H9 (cell line): ENCODE measurements at regions not wholly inside any gene's neighbourhood (a gene's known extent, or its start where the extent isn't known, plus 50 kb on each side); places are given as distances from the start of the nearest gene placed in this dataset.

Experiments
- DNase-seq: peaks from one replicate; pipeline ENCODE4 v3.0.0-alpha.2; 2017
- H2AFZ ChIP-seq: one replicate; pipeline ENCODE4 v1.6.1; 2013; ENCODE audit warnings: mild to moderate bottlenecking, low read length, control low read depth, moderate library complexity
- H2AK5ac ChIP-seq: 2 replicates; pipeline ENCODE4 v1.6.1; 2013; ENCODE audit warnings: low read length, control low read depth, mixed read lengths; ENCODE audit not compliant: insufficient read length
- H2BK120ac ChIP-seq: one replicate; pipeline ENCODE4 v1.6.1; 2013; ENCODE audit warnings: low read depth, mild to moderate bottlenecking, low read length, control low read depth, inconsistent platforms; ENCODE audit not compliant: poor library complexity, severe bottlenecking
- H2BK12ac ChIP-seq: 2 replicates; pipeline ENCODE4 v1.6.1; 2013; ENCODE audit warnings: low read length, control low read depth, mixed read lengths, low read depth; ENCODE audit not compliant: insufficient read length
- H2BK15ac ChIP-seq: 2 replicates; pipeline ENCODE4 v1.6.1; 2013; ENCODE audit warnings: low read depth, low read length, control low read depth
- H2BK20ac ChIP-seq: one replicate; pipeline ENCODE4 v1.6.1; 2013; ENCODE audit warnings: low read depth, mild to moderate bottlenecking, low read length, control low read depth, inconsistent platforms; ENCODE audit not compliant: poor library complexity, severe bottlenecking
- H2BK5ac ChIP-seq: 2 replicates; pipeline ENCODE4 v1.6.1; 2013; ENCODE audit warnings: low read length, control low read depth, mixed read lengths; ENCODE audit not compliant: insufficient read length
- H3K14ac ChIP-seq: 2 replicates; pipeline ENCODE4 v1.6.1; 2013; ENCODE audit warnings: low read length, control low read depth; ENCODE audit not compliant: insufficient read depth
- H3K18ac ChIP-seq: 2 replicates; pipeline ENCODE4 v1.6.1; 2013; ENCODE audit warnings: low read depth, mild to moderate bottlenecking, mixed read lengths, low read length, control low read depth; ENCODE audit not compliant: insufficient read length
- H3K23ac ChIP-seq: 2 replicates; pipeline ENCODE4 v1.6.1; 2013; ENCODE audit warnings: low read length, control low read depth, mixed read lengths, low read depth; ENCODE audit not compliant: insufficient read length
- H3K23me2 ChIP-seq: 2 replicates; pipeline ENCODE4 v1.6.1; 2013; ENCODE audit warnings: low read depth, mild to moderate bottlenecking, mixed read lengths, low read length, control low read depth; ENCODE audit not compliant: insufficient read length, poor library complexity, severe bottlenecking
- H3K27ac ChIP-seq: 2 replicates; pipeline ENCODE4 v1.5.1; 2013; ENCODE audit warnings: low read length, control low read depth, mixed read lengths, low read depth; ENCODE audit not compliant: insufficient read length
- H3K27me3 ChIP-seq: 2 replicates; pipeline ENCODE4 v1.6.1; 2013; ENCODE audit warnings: low read length, control low read depth, inconsistent platforms; ENCODE audit not compliant: insufficient read depth
- H3K4ac ChIP-seq: 2 replicates; pipeline ENCODE4 v1.6.1; 2013; ENCODE audit warnings: low read depth, mild to moderate bottlenecking, control low read depth, inconsistent platforms, low read length, moderate library complexity
- H3K4me1 ChIP-seq: 2 replicates; pipeline ENCODE4 v1.6.1; 2013; ENCODE audit warnings: low read length, control low read depth, inconsistent platforms; ENCODE audit not compliant: insufficient read depth
- H3K4me2 ChIP-seq: 2 replicates; pipeline ENCODE4 v1.6.1; 2013; ENCODE audit warnings: low read length, control low read depth, mixed read lengths; ENCODE audit not compliant: insufficient read length, insufficient read depth
- H3K56ac ChIP-seq: 2 replicates; pipeline ENCODE4 v1.6.1; 2013; ENCODE audit warnings: low read depth, mild to moderate bottlenecking, mixed read lengths, low read length, control low read depth; ENCODE audit not compliant: insufficient read length
- H3K79me1 ChIP-seq: 2 replicates; pipeline ENCODE4 v1.6.1; 2013; ENCODE audit warnings: low read depth, mild to moderate bottlenecking, moderate library complexity, low read length, control low read depth, inconsistent platforms; ENCODE audit not compliant: insufficient read depth, poor library complexity, severe bottlenecking
- H3K79me2 ChIP-seq: 2 replicates; pipeline ENCODE4 v1.6.1; 2013; ENCODE audit warnings: low read length, control low read depth, inconsistent platforms; ENCODE audit not compliant: insufficient read depth
- H3K9ac ChIP-seq: 2 replicates; pipeline ENCODE4 v1.6.1; 2013; ENCODE audit warnings: low read length, control low read depth, mixed read lengths; ENCODE audit not compliant: insufficient read length; ENCODE audit errors: extremely low read depth
- H3K9me3 ChIP-seq: one replicate; pipeline ENCODE4 v1.6.1; 2013; ENCODE audit warnings: low read depth, low read length, inconsistent platforms; ENCODE audit not compliant: control insufficient read depth
- H3T11ph ChIP-seq: one replicate; pipeline ENCODE4 v1.6.1; 2013; ENCODE audit warnings: mild to moderate bottlenecking, low read length, control low read depth, inconsistent platforms
- H4K20me1 ChIP-seq: one replicate; pipeline ENCODE4 v1.6.1; 2013; ENCODE audit not compliant: control insufficient read depth, insufficient read length, insufficient read depth
- H4K5ac ChIP-seq: 2 replicates; pipeline ENCODE4 v1.6.1; 2013; ENCODE audit warnings: low read depth, mild to moderate bottlenecking, mixed read lengths, low read length, control low read depth; ENCODE audit not compliant: insufficient read length
- H4K8ac ChIP-seq: replicated peaks from 2 replicates; pipeline ENCODE4 v1.6.1; 2013; ENCODE audit warnings: low read length, control low read depth, mixed read lengths, low read depth; ENCODE audit not compliant: insufficient read length
- H4K91ac ChIP-seq: 2 replicates; pipeline ENCODE4 v1.6.1; 2013; ENCODE audit warnings: low read depth, mild to moderate bottlenecking, moderate library complexity, mixed read lengths, low read length, control low read depth; ENCODE audit not compliant: insufficient read length
- H3K27ac Mint-ChIP-seq, 3 experiments: 2 replicates in 2 of 3; 3 replicates in 1 of 3; pipeline ENCODE4 v1.8.0; 2020 to 2021; ENCODE audit warnings: mixed read lengths in 3 of 3, mild to moderate bottlenecking in 1 of 3, moderate library complexity in 1 of 3
- H3K27me3 Mint-ChIP-seq: 2 replicates; pipeline ENCODE4 v1.8.0; 2021; ENCODE audit warnings: low read depth, mild to moderate bottlenecking, moderate library complexity, mixed read lengths
- H3K36me3 Mint-ChIP-seq, 3 experiments: 2 replicates in 2 of 3; 3 replicates in 1 of 3; pipeline ENCODE4 v1.8.0; 2020 to 2021; ENCODE audit warnings: low read depth in 3 of 3, mixed read lengths in 3 of 3; ENCODE audit not compliant: insufficient read depth in 1 of 3
- H3K4me1 Mint-ChIP-seq, 2 experiments: 2 replicates each; pipeline ENCODE4 v1.8.0; 2020; ENCODE audit warnings: mixed read lengths in 2 of 2
- H3K4me3 Mint-ChIP-seq, 2 experiments: 2 replicates in 1 of 2; 3 replicates in 1 of 2; pipeline ENCODE4 v1.8.0; 2020 to 2021; ENCODE audit warnings: mild to moderate bottlenecking in 2 of 2, mixed read lengths in 2 of 2, moderate library complexity in 1 of 2
- H3K9me3 Mint-ChIP-seq, 2 experiments: 2 replicates in 1 of 2; 3 replicates in 1 of 2; pipeline ENCODE4 v1.8.0; 2020; ENCODE audit warnings: mild to moderate bottlenecking in 2 of 2, mixed read lengths in 2 of 2, moderate library complexity in 1 of 2
- CTCF ChIP-seq: fragments of 200-600 bp; sonication (generic); conservative IDR thresholded peaks from 3 replicates; pipeline ENCODE4 v1.8.0; 2021; ENCODE audit warnings: antibody characterized with exemption, mild to moderate bottlenecking

DNA sequence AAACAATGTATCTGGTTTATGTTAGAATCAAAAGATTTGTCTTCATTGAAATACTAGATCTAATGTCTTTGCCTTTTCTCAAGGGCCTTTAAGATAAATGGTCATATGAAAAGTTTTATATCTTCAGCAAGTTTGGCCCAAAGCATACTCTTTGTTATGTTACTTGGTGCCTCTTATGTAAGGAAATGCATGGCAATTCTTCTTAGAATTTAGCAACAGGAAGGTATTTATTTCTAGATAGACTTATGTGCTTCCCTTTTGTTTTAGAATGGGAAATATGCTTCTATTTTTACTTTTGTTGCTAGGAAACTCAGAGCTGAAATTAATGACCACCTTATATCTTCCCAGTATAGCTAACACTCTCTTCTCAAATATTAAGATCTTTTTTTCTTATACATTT, 117.4 kb upstream of the DLX2 start:
- Mint-ChIP-seq H3K27ac (no peak overlapping the region), H3K36me3 (no peaks in the 10 kb centered on the region; a peak in 1 of 7 replicates), H3K4me3 (no peak overlapping the region), H3K4me1 (peaks cover 6 to 7% of the 10 kb centered on the region in 2 experiments; a peak in 3 of 4 replicates), H3K9me3 (no peaks in the 10 kb centered on the region), H3K27me3 (peaks cover 2% of the 10 kb centered on the region; the same call in 1 of the 2 replicates)
- Histone ChIP-seq H3K23me2 (no peaks in the 10 kb centered on the region), H2BK20ac (no peak overlapping the region), H2AK5ac (no peak overlapping the region), H2BK15ac (no peak overlapping the region), H2BK120ac (no peak overlapping the region), H2AFZ (no peak overlapping the region), H3T11ph (no peak overlapping the region), H3K27me3 (no peaks in the 10 kb centered on the region), H3K14ac (no peak overlapping the region), H3K9me3 (no peaks in the 10 kb centered on the region), H3K9ac (no peak overlapping the region), H3K27ac (no peak overlapping the region), H3K4ac (no peak overlapping the region), H3K4me2 (no peak overlapping the region), H4K91ac (no peak overlapping the region), H3K56ac (no peak overlapping the region), H4K20me1 (no peaks in the 10 kb centered on the region), H4K5ac (no peak overlapping the region), H2BK12ac (no peak overlapping the region), H3K23ac (no peak overlapping the region), H3K79me1 (no peaks in the 10 kb centered on the region), H3K18ac (no peak overlapping the region), H3K79me2 (no peaks in the 10 kb centered on the region), H3K4me1 (no peaks in the 10 kb centered on the region), H4K8ac (no peak overlapping the region), H2BK5ac (no peak overlapping the region)
- no peak for DNase-seq
- no peak for TF ChIP-seq CTCF
